ENCODE measurements at regions not wholly inside any gene's neighbourhood (a gene's known extent, or its start where the extent isn't known, plus 50 kb on each side); places are given as distances from the start of the nearest gene placed in this dataset.
"Not testable (repeated sequence)": the region's sequence is repeated elsewhere in the genome, so short reads cannot be mapped to it uniquely, and the experiment has no call there.

- no peak for TF ChIP-seq CTCF (conservative IDR thresholded peaks at IDR 0.05; ENCODE audit: low read depth, low read length)
- DNase-seq (ENCODE audit: low read depth): no peak
- no peak overlapping the region for H3K4me3 ChIP-seq (ENCODE audit: low read depth, low read length)
These were observed 709.0 kb upstream of the SEMA3D start for GRCh38 chr7:85895835-85896234.

DNA sequence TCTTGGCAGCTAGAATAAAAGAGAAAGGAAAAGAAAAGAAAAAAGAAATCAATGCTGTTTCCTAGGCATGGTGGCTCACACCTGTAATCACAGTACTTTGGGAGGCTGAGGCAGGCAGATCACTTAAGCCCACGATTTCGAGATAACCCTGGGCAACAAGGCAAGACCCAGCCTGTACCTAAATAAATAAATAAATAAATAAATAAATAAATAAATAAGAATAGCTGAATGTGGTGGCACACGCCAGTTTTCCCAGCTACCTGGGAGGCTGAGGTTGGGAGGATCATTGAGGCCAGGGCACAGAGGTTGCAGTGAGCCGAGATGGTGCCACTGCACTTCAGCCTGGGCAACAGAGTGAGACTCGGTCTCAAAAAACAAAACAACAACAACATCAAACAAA, 705.0 kb upstream of the SEMA3D start:
- DNase-seq (ENCODE audit: low read depth); H3K4me3 ChIP-seq (ENCODE audit: low read depth, low read length): not testable (repeated sequence)

- peak; percentile 59 for TF ChIP-seq CTCF (conservative IDR thresholded peaks at IDR 0.05; ENCODE audit: low read depth, low read length)
- H3K4me3 ChIP-seq (ENCODE audit: low read depth, low read length): no peak overlapping the region
- DNase-seq (ENCODE audit: low read depth): no peak
These were observed 703.5 kb upstream of the SEMA3D start for GRCh38 chr7:85890244-85890811.

- DNase-seq (ENCODE audit: low read depth): no peak
- TF ChIP-seq CTCF (conservative IDR thresholded peaks at IDR 0.05; ENCODE audit: low read depth, low read length): no peak
These were observed 700.3 kb upstream of the SEMA3D start for GRCh38 chr7:85887133-85887532.

DNA sequence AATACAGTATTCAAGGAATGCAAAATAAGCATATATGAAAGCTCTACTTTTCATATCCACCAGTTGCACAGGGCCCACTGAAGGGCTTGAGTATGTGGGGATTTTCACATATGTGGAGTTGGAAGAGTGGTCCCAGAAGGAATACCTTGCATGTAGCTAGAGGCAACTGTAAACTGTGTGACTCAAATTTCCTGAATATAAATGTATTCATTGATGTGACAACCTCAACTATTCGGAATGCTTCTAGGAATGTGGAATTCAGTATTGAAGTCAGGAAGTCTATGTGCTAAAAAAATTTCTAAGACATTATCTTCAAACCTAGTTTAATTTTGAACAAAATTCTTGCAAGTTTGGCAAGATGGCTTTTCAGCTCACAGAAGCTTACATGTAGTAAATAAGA, 695.5 kb upstream of the SEMA3D start:
- TF ChIP-seq CTCF (conservative IDR thresholded peaks at IDR 0.05; ENCODE audit: low read depth, low read length): no peak
- no peak overlapping the region for H3K4me3 ChIP-seq (ENCODE audit: low read depth, low read length)
- no peak for DNase-seq (ENCODE audit: low read depth)

More at GRCh38 chr7:85887133-85887532, 700.3 kb upstream of the SEMA3D start:
- H3K4me3 ChIP-seq (ENCODE audit: low read depth, low read length): no peak overlapping the region

- H3K4me3 ChIP-seq (ENCODE audit: low read depth, low read length): no peak overlapping the region
- no peak for TF ChIP-seq CTCF (conservative IDR thresholded peaks at IDR 0.05; ENCODE audit: low read depth, low read length)
- DNase-seq (ENCODE audit: low read depth): no peak
These were observed 688.5 kb upstream of the SEMA3D start for GRCh38 chr7:85875398-85875797.

- H3K4me3 ChIP-seq (ENCODE audit: low read depth, low read length): no peak overlapping the region
- TF ChIP-seq CTCF (conservative IDR thresholded peaks at IDR 0.05; ENCODE audit: low read depth, low read length): no peak
- DNase-seq (ENCODE audit: low read depth): no peak
These were observed 679.7 kb upstream of the SEMA3D start for GRCh38 chr7:85866540-85866939.

All from epithelial cell of proximal tubule (primary cell).